ENCODE measurements at regions not wholly inside any gene's neighbourhood (a gene's known extent, or its start where the extent isn't known, plus 50 kb on each side); places are given as distances from the start of the nearest gene placed in this dataset.

- intact Hi-C loops (cut with micrococcal nuclease): no loop called here
- BruUV-seq (replicated peaks): no TSS peak
- ChIA-PET RAD21 (ENCODE audit: low non-redundant PET in 1 of 2, low total read pairs in 2 of 2, uncharacterized antibody in 2 of 2, unreplicated experiment in 2 of 2) (no interaction called here), POLR2A (no interaction called here), CTCF (no interaction called here)
- Histone ChIP-seq H3K36me3 (ENCODE audit: control insufficient read depth in 1 of 2, insufficient read depth in 2 of 2, low read length in 2 of 2) (no peaks in the 10 kb centered on the region), H3K79me2 (ENCODE audit: insufficient read depth, low read length) (no peaks in the 10 kb centered on the region), H3K4me3 (replicated peaks in 1 of 2; ENCODE audit: low read depth in 1 of 2, low read length in 2 of 2) (no peak overlapping the region), H3K4me1 (ENCODE audit: control insufficient read depth in 1 of 2, insufficient read depth in 2 of 2, low read length in 2 of 2) (no peaks in the 10 kb centered on the region), H3K9me3 (ENCODE audit: control insufficient read depth in 1 of 2, insufficient read depth in 1 of 2, low read depth in 1 of 2, low read length in 2 of 2) (no peaks in the 10 kb centered on the region), H2AFZ (ENCODE audit: low read depth, low read length, poor library complexity, severe bottlenecking) (no peak overlapping the region), H3K9me2 (ENCODE audit: insufficient read depth) (no peaks in the 10 kb centered on the region), H4K20me1 (ENCODE audit: insufficient read depth) (no peaks in the 10 kb centered on the region), H3K27me3 (ENCODE audit: insufficient read depth, low read length) (peaks cover 46% of the 10 kb centered on the region), H3K27ac (ENCODE audit: low read depth, low read length) (no peak overlapping the region), H3K4me2 (ENCODE audit: low read length) (no peak overlapping the region), H3K9ac (ENCODE audit: low read length) (no peak overlapping the region)
- no peak for ATAC-seq
- no peak for DNase-seq (ENCODE audit: low read depth, low spot score)
- TF ChIP-seq YY1 (IDR thresholded peaks at IDR 0.05; ENCODE audit: extremely low read depth, insufficient replicate concordance, low read depth, low read length) (no peak), EZH2 (IDR thresholded peaks at IDR 0.05) (no peak), POLR2A (IDR thresholded peaks at IDR 0.05; ENCODE audit: borderline replicate concordance, extremely low read depth, insufficient read depth, insufficient read length) (no peak), ZNF274 (IDR thresholded peaks at IDR 0.05; ENCODE audit: low read depth, low read length) (no peak), REST (IDR thresholded peaks at IDR 0.05; ENCODE audit: low read depth) (no peak), ZBTB33 (IDR thresholded peaks at IDR 0.05; ENCODE audit: extremely low read depth, insufficient replicate concordance, low read length) (no peak), FOSL1 (IDR thresholded peaks at IDR 0.05; ENCODE audit: low read depth) (no peak), ELF1 (IDR thresholded peaks at IDR 0.05; ENCODE audit: borderline replicate concordance, low read depth) (no peak), TCF7L2 (IDR thresholded peaks at IDR 0.05; ENCODE audit: borderline replicate concordance, extremely low read depth, insufficient read depth, insufficient read length) (no peak), RAD21 (IDR thresholded peaks at IDR 0.05; ENCODE audit: low read depth) (no peak), EZH2phosphoT487 (IDR thresholded peaks at IDR 0.05; ENCODE audit: borderline replicate concordance) (no peak), CTCF (IDR thresholded peaks at IDR 0.05 in 2 of 3, conservative IDR thresholded peaks at IDR 0.05 in 1 of 3; ENCODE audit: borderline replicate concordance in 1 of 3, insufficient read depth in 1 of 3, low read depth in 2 of 3, low read length in 2 of 3) (no peak), SP1 (IDR thresholded peaks at IDR 0.05; ENCODE audit: low read depth) (no peak), POLR2AphosphoS5 (IDR thresholded peaks at IDR 0.05; ENCODE audit: low read depth, low read length) (no peak), JUND (IDR thresholded peaks at IDR 0.05) (no peak), ZFX (IDR thresholded peaks at IDR 0.05) (no peak)
Observed at GRCh38 chr9:89778100-89779090, 173.6 kb downstream of the GADD45G start.
